ENCODE measurements at regions not wholly inside any gene's neighbourhood (a gene's known extent, or its start where the extent isn't known, plus 50 kb on each side); places are given as distances from the start of the nearest gene placed in this dataset.

- TF ChIP-seq CTCF (IDR thresholded peaks at IDR 0.05), result no peak
- no peak for TF ChIP-seq POLR2A (IDR thresholded peaks at IDR 0.05)
- TF ChIP-seq EP300 (IDR thresholded peaks at IDR 0.05), result no peak
Measured at GRCh38 chr14:34030864-34031263, 80.0 kb upstream of the EGLN3 start.
